Natural killer cell (primary cell): ENCODE measurements at regions not wholly inside any gene's neighbourhood (a gene's known extent, or its start where the extent isn't known, plus 50 kb on each side); places are given as distances from the start of the nearest gene placed in this dataset.

Experiments used
- ATAC-seq, 3 donors: fragments of 150-1000 bp in 2 of 3; fragments of 200-7000 bp in 1 of 3; cut with Tn5 transposase; 1 replicate in 1 of 3; 2 replicates in 2 of 3; pipeline ENCODE4 v1.10.0; 2021; ENCODE audit warnings: mild to moderate bottlenecking in 2 of 3, moderate library complexity in 2 of 3
- DNase-seq, 2 donors: peaks; one replicate each; pipeline versions ENCODE4 v3.0.0 to v3.0.0-alpha.2; 2013 to 2021; ENCODE audit warnings: mixed read lengths in 1 of 2
- H3K27ac ChIP-seq: one replicate; pipeline ENCODE4 v1.5.1; 2013; ENCODE audit warnings: mild to moderate bottlenecking, low read length
- H3K27me3 ChIP-seq: one replicate; pipeline ENCODE4 v1.6.1; 2013; ENCODE audit warnings: low read length; ENCODE audit not compliant: control insufficient read depth, insufficient read depth
- H3K36me3 ChIP-seq: one replicate; pipeline ENCODE4 v1.6.1; 2013; ENCODE audit warnings: low read length; ENCODE audit not compliant: control insufficient read depth, insufficient read depth
- H3K4me1 ChIP-seq: one replicate; pipeline ENCODE4 v1.6.1; 2013; ENCODE audit warnings: low read length; ENCODE audit not compliant: control insufficient read depth, insufficient read depth
- H3K4me3 ChIP-seq: one replicate; pipeline ENCODE4 v1.5.1; 2013; ENCODE audit warnings: low read length
- H3K9me3 ChIP-seq: one replicate; pipeline ENCODE4 v1.6.1; 2013; ENCODE audit warnings: low read length; ENCODE audit not compliant: control insufficient read depth, insufficient read depth
- H3K27ac Mint-ChIP-seq, 2 donors: one replicate each; pipeline ENCODE4 v1.8.0; 2022; ENCODE audit warnings: mild to moderate bottlenecking in 2 of 2, mixed read lengths in 2 of 2, moderate library complexity in 1 of 2
- H3K27me3 Mint-ChIP-seq, 2 donors: one replicate each; pipeline ENCODE4 v1.8.0; 2022; ENCODE audit warnings: low read depth in 2 of 2, mixed read lengths in 2 of 2
- H3K36me3 Mint-ChIP-seq: one replicate; pipeline ENCODE4 v1.8.0; 2022; ENCODE audit warnings: mixed read lengths
- H3K4me1 Mint-ChIP-seq, 2 donors: one replicate each; pipeline ENCODE4 v1.8.0; 2022; ENCODE audit warnings: mixed read lengths in 2 of 2
- H3K4me3 Mint-ChIP-seq: one replicate; pipeline ENCODE4 v1.8.0; 2022; ENCODE audit warnings: mild to moderate bottlenecking, moderate library complexity, mixed read lengths
- H3K9me3 Mint-ChIP-seq, 2 donors: one replicate each; pipeline ENCODE4 v1.8.0; 2022; ENCODE audit warnings: mixed read lengths in 2 of 2
- WGBS: methylation state at CpG from one replicate; pipeline ENCODE4 v1.1.7; 2013; ENCODE audit warnings: missing lambda C conversion rate; ENCODE audit not compliant: insufficient coverage; 5-methylcytosine and 5-hydroxymethylcytosine counted together
- intact Hi-C: fragments of 100-400 bp; cut with micrococcal nuclease; formaldehyde crosslinking; loops from one replicate; pipeline ENCODE4 v1.14.2; 2022
- TF ChIP-seq, protein P1 (sequence below): fragments of 200-600 bp; IDR thresholded peaks from one replicate; pipeline ENCODE4 v1.8.0; 2022; ENCODE audit warnings: antibody characterized with exemption

DNA sequence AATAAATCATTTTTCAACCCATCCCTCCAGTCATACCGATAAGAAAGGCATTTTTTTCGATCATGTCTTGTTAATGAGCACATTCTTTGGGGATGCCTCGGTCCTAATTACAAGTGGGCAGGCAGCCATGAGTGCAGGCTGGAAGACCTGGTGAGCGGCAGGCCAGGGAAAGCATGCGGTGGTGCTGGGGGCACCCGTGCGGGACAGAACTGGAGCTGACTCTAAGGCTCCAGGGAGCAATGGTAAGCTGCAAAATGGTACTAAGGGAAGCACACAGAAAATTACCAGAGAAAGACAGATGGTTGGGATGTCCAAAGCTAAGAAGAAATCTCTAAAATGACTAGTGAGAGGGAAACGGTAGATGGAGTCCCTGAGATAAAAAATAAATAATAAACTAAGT, 411.0 kb upstream of the AGA start:
- no peaks in the 10 kb centered on the region for H3K4me1 Mint-ChIP-seq
- 93% methylated on average over 8 of the region's 8 CpGs for WGBS
- no peaks in the 10 kb centered on the region for H3K36me3 ChIP-seq
- no peak overlapping the region for H3K4me3 Mint-ChIP-seq
- TF ChIP-seq, protein P1, sequence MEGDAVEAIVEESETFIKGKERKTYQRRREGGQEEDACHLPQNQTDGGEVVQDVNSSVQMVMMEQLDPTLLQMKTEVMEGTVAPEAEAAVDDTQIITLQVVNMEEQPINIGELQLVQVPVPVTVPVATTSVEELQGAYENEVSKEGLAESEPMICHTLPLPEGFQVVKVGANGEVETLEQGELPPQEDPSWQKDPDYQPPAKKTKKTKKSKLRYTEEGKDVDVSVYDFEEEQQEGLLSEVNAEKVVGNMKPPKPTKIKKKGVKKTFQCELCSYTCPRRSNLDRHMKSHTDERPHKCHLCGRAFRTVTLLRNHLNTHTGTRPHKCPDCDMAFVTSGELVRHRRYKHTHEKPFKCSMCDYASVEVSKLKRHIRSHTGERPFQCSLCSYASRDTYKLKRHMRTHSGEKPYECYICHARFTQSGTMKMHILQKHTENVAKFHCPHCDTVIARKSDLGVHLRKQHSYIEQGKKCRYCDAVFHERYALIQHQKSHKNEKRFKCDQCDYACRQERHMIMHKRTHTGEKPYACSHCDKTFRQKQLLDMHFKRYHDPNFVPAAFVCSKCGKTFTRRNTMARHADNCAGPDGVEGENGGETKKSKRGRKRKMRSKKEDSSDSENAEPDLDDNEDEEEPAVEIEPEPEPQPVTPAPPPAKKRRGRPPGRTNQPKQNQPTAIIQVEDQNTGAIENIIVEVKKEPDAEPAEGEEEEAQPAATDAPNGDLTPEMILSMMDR = no peak
- peaks cover 7 to 10% of the 10 kb centered on the region in 2 donors for H3K9me3 Mint-ChIP-seq
- intact Hi-C loops = no loop called here
- DNase-seq (no peak), ATAC-seq (no peak)
- H3K27me3 ChIP-seq = no peaks in the 10 kb centered on the region
- H3K4me1 ChIP-seq = no peaks in the 10 kb centered on the region
- peaks cover 4% of the 10 kb centered on the region for H3K9me3 ChIP-seq
- H3K4me3 ChIP-seq = no peak overlapping the region
- H3K27ac ChIP-seq = no peak overlapping the region
- H3K27me3 Mint-ChIP-seq = no peaks in the 10 kb centered on the region
- no peaks in the 10 kb centered on the region for H3K36me3 Mint-ChIP-seq
- no peak overlapping the region for H3K27ac Mint-ChIP-seq

DNA sequence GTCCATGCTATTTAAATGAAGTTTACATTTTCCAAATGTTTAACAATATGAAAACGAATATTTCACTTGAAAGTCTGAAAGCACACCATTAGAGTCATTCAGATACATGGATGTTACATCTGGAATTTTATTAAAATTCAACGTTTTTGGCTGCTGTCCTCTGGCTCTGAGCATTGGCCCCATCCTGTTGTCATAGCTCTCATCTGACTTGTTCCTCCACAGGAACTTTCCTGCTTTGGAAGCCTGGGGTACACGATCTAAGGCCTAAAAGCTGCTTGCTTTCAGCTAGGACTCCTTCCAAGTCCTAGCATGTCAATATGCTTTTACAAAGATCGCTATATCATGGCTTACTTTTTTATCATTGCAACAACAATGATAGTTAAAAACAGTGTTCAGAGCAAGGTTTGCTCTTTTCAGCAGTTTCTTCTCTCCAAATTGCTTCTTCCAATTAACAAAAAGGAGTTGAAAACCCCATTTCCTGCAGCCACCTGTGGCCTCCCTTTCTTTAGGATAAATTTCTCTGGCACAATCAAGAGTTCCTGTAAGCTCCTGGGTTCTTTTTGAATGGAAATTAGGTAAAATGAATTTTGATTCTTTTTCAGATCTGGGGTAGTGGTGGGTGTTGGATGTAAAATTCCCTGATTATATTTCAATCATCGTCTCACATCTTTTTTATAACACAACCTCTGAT, 413.4 kb upstream of the AGA start:
- Histone ChIP-seq H3K4me3 (no peak overlapping the region), H3K36me3 (no peaks in the 10 kb centered on the region), H3K4me1 (no peaks in the 10 kb centered on the region), H3K27ac (no peak overlapping the region), H3K9me3 (peaks cover 4% of the 10 kb centered on the region), H3K27me3 (no peaks in the 10 kb centered on the region)
- no peak for ATAC-seq
- Mint-ChIP-seq H3K36me3 (no peaks in the 10 kb centered on the region), H3K27me3 (no peaks in the 10 kb centered on the region), H3K9me3 (peaks cover 3 to 5% of the 10 kb centered on the region in 2 donors), H3K4me1 (no peaks in the 10 kb centered on the region), H3K4me3 (no peak overlapping the region), H3K27ac (no peak overlapping the region)
- TF ChIP-seq, protein P1 = no peak
- WGBS = 47% methylated on average over 4 of the region's 5 CpGs
- DNase-seq = no peak
- intact Hi-C loops = no loop called here

DNA sequence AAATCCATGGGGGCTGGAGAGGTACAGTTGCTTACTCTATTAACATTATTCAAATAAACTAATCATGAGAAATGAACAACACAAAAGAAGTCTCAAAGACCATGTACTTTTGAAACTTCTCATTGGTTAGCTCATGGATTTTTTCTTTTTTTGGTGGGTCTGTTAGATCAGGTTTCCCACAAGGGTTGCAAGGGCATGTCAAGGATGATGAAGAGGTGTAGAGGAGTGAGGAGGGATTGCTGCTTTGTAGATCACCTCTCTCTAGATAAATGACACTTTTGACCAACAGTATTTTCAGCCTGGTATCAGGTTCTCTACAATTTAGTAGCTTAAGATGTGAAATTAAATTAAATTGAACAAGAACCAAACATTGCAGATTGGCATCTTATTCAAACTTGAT, 417.9 kb upstream of the AGA start:
- Mint-ChIP-seq H3K4me3 (no peak overlapping the region), H3K4me1 (no peaks in the 10 kb centered on the region), H3K27me3 (no peaks in the 10 kb centered on the region), H3K36me3 (no peaks in the 10 kb centered on the region), H3K9me3 (peaks cover 5 to 6% of the 10 kb centered on the region in 2 donors), H3K27ac (no peak overlapping the region)
- Histone ChIP-seq H3K4me1 (no peaks in the 10 kb centered on the region), H3K27me3 (no peaks in the 10 kb centered on the region), H3K36me3 (no peaks in the 10 kb centered on the region), H3K4me3 (no peak overlapping the region), H3K9me3 (peaks cover 12% of the 10 kb centered on the region), H3K27ac (no peak overlapping the region)
- ATAC-seq = no peak
- TF ChIP-seq, protein P1 = no peak
- intact Hi-C loops = no loop called here
- DNase-seq = no peak

DNA sequence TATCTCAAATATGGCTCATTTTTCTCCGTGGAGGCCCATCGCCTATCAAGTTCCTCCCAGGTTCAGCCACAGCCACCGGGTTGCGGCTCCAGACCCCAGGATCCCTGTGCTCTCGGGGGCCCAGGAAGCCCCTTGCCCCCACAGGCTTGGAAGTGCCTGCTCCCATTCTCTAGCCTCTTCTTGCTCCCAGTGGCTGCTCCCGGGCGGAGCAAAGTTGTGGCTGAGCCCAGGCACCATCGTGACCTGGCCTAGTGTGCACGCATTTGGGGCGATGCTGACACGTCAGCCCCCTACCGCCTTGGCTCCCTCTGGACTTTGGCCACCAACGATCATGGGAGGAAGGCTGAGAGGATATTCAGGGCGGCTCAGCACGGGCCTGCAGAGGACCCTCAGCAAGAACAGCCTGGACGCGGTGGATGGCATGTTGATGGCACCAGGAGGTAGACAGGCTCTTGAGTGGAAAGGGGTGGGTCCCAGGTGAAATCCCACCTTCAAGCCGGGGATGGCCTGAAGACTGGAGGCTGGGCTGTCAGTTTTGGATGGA, 419.4 kb upstream of the AGA start:
- DNase-seq (no peak), ATAC-seq (no peak)
- no peaks in the 10 kb centered on the region for H3K27me3 ChIP-seq
- H3K4me3 ChIP-seq = no peak overlapping the region
- Mint-ChIP-seq H3K4me3 (no peak overlapping the region), H3K9me3 (peaks cover 16 to 19% of the 10 kb centered on the region in 2 donors), H3K27me3 (no peaks in the 10 kb centered on the region), H3K4me1 (no peaks in the 10 kb centered on the region), H3K36me3 (no peaks in the 10 kb centered on the region), H3K27ac (no peak overlapping the region)
- no peaks in the 10 kb centered on the region for H3K36me3 ChIP-seq
- H3K9me3 ChIP-seq = peaks cover 9% of the 10 kb centered on the region
- no peaks in the 10 kb centered on the region for H3K4me1 ChIP-seq
- TF ChIP-seq, protein P1 = no peak
- WGBS = 90% methylated on average over 18 of the region's 18 CpGs
- H3K27ac ChIP-seq = no peak overlapping the region
- intact Hi-C loops = no loop called here
